PC-3 (cell line): ENCODE measurements at regions not wholly inside any gene's neighbourhood (a gene's known extent, or its start where the extent isn't known, plus 50 kb on each side); places are given as distances from the start of the nearest gene placed in this dataset.
A peak's percentile ranks its signal among the peaks of the same experiment; 100 is the strongest.

Experiments
- EZH2 ChIP-seq: fragments of 300-600 bp; sonication (generic); IDR thresholded peaks from one replicate; pipeline ENCODE4 v1.6.1; 2017; ENCODE audit warnings: antibody characterized with exemption, mild to moderate bottlenecking, low read length; ENCODE audit not compliant: unreplicated experiment
- TF ChIP-seq, protein P1 (sequence below): fragments of 300-600 bp; sonication (generic); conservative IDR thresholded peaks from 2 replicates; pipeline ENCODE4 v1.5.1; 2017; ENCODE audit warnings: antibody characterized with exemption, low read depth, mild to moderate bottlenecking, low read length

DNA sequence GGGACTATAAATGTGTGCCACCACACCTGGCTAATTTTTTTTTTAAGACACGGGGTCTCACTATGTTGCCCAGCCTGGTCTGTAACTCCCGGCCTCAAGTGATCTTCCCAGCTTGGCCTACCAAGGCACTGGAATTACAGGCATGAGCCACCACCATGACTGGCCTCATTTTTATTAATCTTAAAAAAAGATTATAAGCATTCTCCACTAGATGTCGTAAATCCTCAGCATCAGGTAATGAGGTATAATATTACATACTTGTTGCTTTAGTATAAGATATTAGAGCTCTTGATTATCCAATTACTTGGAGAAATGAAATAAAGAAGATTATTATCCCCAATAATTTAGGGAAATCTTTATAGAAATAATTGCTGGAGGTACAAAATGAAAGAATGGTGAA lies 78.2 kb upstream of the HTR1A start:
- TF ChIP-seq, protein P1, sequence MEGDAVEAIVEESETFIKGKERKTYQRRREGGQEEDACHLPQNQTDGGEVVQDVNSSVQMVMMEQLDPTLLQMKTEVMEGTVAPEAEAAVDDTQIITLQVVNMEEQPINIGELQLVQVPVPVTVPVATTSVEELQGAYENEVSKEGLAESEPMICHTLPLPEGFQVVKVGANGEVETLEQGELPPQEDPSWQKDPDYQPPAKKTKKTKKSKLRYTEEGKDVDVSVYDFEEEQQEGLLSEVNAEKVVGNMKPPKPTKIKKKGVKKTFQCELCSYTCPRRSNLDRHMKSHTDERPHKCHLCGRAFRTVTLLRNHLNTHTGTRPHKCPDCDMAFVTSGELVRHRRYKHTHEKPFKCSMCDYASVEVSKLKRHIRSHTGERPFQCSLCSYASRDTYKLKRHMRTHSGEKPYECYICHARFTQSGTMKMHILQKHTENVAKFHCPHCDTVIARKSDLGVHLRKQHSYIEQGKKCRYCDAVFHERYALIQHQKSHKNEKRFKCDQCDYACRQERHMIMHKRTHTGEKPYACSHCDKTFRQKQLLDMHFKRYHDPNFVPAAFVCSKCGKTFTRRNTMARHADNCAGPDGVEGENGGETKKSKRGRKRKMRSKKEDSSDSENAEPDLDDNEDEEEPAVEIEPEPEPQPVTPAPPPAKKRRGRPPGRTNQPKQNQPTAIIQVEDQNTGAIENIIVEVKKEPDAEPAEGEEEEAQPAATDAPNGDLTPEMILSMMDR: peak; percentile 61
- TF ChIP-seq EZH2: no peak
